G401 (cell line): ENCODE measurements at regions not wholly inside any gene's neighbourhood (a gene's known extent, or its start where the extent isn't known, plus 50 kb on each side); places are given as distances from the start of the nearest gene placed in this dataset.

Experiments used
- DNase-seq: peaks from one replicate; pipeline ENCODE4 v3.0.0-alpha.2; 2015; ENCODE audit warnings: low spot score
- in situ Hi-C: cut with HindIII; loops from 2 replicates; pipeline ENCODE4 v1.10.0; 2016; ENCODE audit warnings: low sequenced_read_pairs, mixed read lengths

GRCh38 chr14:29310757-29311156, 544.2 kb downstream of the FOXG1 start:
- in situ Hi-C loops = no loop called here

GRCh38 chr14:29311983-29312382, 545.4 kb downstream of the FOXG1 start:
- in situ Hi-C loops = no loop called here
- no peak for DNase-seq

More at GRCh38 chr14:29310757-29311156, 544.2 kb downstream of the FOXG1 start:
- no peak for DNase-seq

GRCh38 chr14:29316936-29317335, 550.3 kb downstream of the FOXG1 start:
- in situ Hi-C loops = no loop called here
- DNase-seq = no peak

- DNase-seq = no peak
- in situ Hi-C loops = no loop called here
Measured at GRCh38 chr14:29317423-29317822, 550.8 kb downstream of the FOXG1 start.

- in situ Hi-C loops = no loop called here
- no peak for DNase-seq
Measured at GRCh38 chr14:29320286-29320685, 553.7 kb downstream of the FOXG1 start.

- DNase-seq = no peak
- in situ Hi-C loops = no loop called here
Measured at GRCh38 chr14:29321646-29322045, 555.1 kb downstream of the FOXG1 start.

GRCh38 chr14:29339494-29340172, 573.0 kb downstream of the FOXG1 start:
- no peak for DNase-seq
- in situ Hi-C loops = no loop called here

- in situ Hi-C loops = no loop called here
- no peak for DNase-seq
Measured at GRCh38 chr14:29348504-29348903, 579.1 kb downstream of the PRKD1 start.

GRCh38 chr14:29350496-29350895, 577.2 kb downstream of the PRKD1 start:
- in situ Hi-C loops = no loop called here
- no peak for DNase-seq

GRCh38 chr14:29351996-29352705, 575.5 kb downstream of the PRKD1 start:
- in situ Hi-C loops = no loop called here
- DNase-seq = no peak

- no peak for DNase-seq
- in situ Hi-C loops = no loop called here
Measured at GRCh38 chr14:29352706-29353080, 575.0 kb downstream of the PRKD1 start.

- in situ Hi-C loops = no loop called here
- DNase-seq = no peak
Measured at GRCh38 chr14:29353513-29353912, 574.1 kb downstream of the PRKD1 start.

GRCh38 chr14:29354486-29354885, 573.2 kb downstream of the PRKD1 start:
- in situ Hi-C loops = no loop called here
- DNase-seq = no peak

GRCh38 chr14:29355331-29355730, 572.3 kb downstream of the PRKD1 start:
- in situ Hi-C loops = no loop called here
- no peak for DNase-seq

- no peak for DNase-seq
- in situ Hi-C loops = no loop called here
Measured at GRCh38 chr14:29355846-29356245, 571.8 kb downstream of the PRKD1 start.

GRCh38 chr14:29360656-29361055, 567.0 kb downstream of the PRKD1 start:
- in situ Hi-C loops = no loop called here
- DNase-seq = no peak

- no peak for DNase-seq
- in situ Hi-C loops = no loop called here
Measured at GRCh38 chr14:29370024-29370423, 557.6 kb downstream of the PRKD1 start.

- DNase-seq = no peak
- in situ Hi-C loops = no loop called here
Measured at GRCh38 chr14:29376237-29376636, 551.4 kb downstream of the PRKD1 start.

- in situ Hi-C loops = no loop called here
Measured at GRCh38 chr14:29380826-29381225, 546.8 kb downstream of the PRKD1 start.

GRCh38 chr14:29388571-29388970, 539.1 kb downstream of the PRKD1 start:
- no peak for DNase-seq
- in situ Hi-C loops = no loop called here

More at GRCh38 chr14:29380826-29381225, 546.8 kb downstream of the PRKD1 start:
- DNase-seq = no peak
